Gastrocnemius medialis (tissue), 4 donors: ENCODE measurements at regions not wholly inside any gene's neighbourhood (a gene's known extent, or its start where the extent isn't known, plus 50 kb on each side); places are given as distances from the start of the nearest gene placed in this dataset.

Experiments
- POLR2A ChIP-seq, 2 donors: fragments of 450-650 bp; IDR thresholded peaks; one replicate each; pipeline ENCODE4 v1.6.1; 2017; ENCODE audit warnings: antibody characterized with exemption in 2 of 2, mild to moderate bottlenecking in 2 of 2, moderate library complexity in 2 of 2
- TF ChIP-seq, protein P1 (sequence below), 5 experiments: fragments of 450-650 bp in 3 of 5; fragments of 200-600 bp in 2 of 5; sonication (generic) in 2 of 5; IDR thresholded peaks in 4 of 5; conservative IDR thresholded peaks in 1 of 5; 1 replicate in 4 of 5; 2 replicates in 1 of 5; pipeline ENCODE4 v1.5.1; 2016 to 2019; ENCODE audit warnings: antibody characterized with exemption in 5 of 5, mild to moderate bottlenecking in 3 of 5, moderate library complexity in 3 of 5

DNA sequence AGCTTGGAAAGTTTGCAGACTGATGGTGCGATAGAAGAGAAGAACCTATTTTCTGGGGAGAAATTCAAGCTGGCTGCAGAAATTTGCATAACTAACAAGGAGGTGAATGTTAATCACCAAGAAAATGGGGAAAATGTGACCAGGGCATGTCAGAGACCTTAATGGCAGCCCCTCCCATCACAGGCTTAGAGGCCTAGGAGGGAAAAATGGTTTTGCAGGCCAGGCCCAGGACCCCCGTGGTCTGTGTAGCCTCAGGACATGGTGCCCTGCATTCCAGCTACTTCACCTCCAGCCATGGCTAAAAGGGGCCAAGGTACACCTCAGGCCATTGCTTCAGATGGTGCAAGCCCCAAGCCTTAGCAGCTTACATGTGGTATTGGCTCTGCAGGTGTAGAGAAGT is 207.1 kb upstream of the CXorf66 start:
- TF ChIP-seq, protein P1, sequence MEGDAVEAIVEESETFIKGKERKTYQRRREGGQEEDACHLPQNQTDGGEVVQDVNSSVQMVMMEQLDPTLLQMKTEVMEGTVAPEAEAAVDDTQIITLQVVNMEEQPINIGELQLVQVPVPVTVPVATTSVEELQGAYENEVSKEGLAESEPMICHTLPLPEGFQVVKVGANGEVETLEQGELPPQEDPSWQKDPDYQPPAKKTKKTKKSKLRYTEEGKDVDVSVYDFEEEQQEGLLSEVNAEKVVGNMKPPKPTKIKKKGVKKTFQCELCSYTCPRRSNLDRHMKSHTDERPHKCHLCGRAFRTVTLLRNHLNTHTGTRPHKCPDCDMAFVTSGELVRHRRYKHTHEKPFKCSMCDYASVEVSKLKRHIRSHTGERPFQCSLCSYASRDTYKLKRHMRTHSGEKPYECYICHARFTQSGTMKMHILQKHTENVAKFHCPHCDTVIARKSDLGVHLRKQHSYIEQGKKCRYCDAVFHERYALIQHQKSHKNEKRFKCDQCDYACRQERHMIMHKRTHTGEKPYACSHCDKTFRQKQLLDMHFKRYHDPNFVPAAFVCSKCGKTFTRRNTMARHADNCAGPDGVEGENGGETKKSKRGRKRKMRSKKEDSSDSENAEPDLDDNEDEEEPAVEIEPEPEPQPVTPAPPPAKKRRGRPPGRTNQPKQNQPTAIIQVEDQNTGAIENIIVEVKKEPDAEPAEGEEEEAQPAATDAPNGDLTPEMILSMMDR (IDR thresholded peaks at IDR 0.05 in 4 of 5, conservative IDR thresholded peaks at IDR 0.05 in 1 of 5) = no peak
- no peak for TF ChIP-seq POLR2A (IDR thresholded peaks at IDR 0.05)
